NCI-H1417 treated with DMSO at 0.1 percent for 48 hours (cell line): ENCODE measurements at regions not wholly inside any gene's neighbourhood (a gene's known extent, or its start where the extent isn't known, plus 50 kb on each side); places are given as distances from the start of the nearest gene placed in this dataset.
"Not testable (repeated sequence)": the region's sequence is repeated elsewhere in the genome, so short reads cannot be mapped to it uniquely, and the experiment has no call there.

Source experiments
- DNase-seq: peaks from one replicate; lab custom pipeline; 2025; lab: John Stamatoyannopoulos, UW

GRCh38 chr14:106662936-106663550, 1136.7 kb downstream of the TMEM121 start:
- DNase-seq = no peak

DNA sequence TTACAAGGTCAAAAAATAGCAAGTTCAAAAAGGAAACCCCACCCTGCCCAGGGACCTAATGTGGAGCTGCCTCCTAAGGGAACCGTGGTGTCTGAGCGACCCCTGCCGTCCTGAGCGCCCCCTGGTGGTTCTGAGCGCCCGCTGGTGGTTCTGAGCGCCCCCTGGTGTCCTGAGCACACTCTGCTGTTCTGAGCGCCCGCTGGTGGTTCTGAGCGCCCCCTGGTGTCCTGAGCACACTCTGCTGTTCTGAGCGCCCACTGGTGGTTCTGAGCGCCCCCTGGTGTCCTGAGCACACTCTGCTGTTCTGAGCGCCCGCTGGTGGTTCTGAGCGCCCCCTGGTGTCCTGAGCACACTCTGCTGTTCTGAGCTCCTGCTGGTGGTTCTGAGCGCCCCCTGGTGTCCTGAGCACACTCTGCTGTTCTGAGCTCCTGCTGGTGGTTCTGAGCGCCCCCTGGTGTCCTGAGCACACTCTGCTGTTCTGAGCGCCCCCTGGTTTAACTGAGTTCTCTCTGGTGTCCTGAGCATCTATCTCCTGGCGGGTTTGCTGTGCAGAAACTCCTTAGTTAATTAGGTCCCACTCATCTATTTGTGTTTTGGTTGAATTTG, 1137.5 kb downstream of the TMEM121 start:
- DNase-seq = not testable (repeated sequence)

- no peak for DNase-seq
Observed at GRCh38 chr14:106665814-106666213, 1139.4 kb downstream of the TMEM121 start.

DNA sequence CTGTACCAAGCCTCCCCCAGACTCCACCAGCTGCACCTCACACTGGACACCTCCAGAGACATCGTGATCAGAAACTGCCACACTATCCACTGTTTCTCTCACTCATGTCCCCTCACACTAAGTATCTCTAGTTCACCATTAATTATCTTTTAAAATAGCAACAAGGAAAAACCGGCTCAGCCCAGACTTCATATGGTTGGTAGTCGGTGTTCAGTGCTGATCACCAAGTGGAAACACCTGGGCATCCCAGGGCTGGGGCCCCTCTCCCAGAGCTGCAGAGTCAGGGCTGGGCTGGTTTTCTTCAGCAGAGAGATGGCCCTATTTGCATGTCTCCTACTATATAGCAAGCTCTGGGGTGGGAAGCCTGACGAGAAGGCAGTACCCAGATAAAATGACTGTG, 1140.0 kb downstream of the TMEM121 start:
- DNase-seq = no peak

DNA sequence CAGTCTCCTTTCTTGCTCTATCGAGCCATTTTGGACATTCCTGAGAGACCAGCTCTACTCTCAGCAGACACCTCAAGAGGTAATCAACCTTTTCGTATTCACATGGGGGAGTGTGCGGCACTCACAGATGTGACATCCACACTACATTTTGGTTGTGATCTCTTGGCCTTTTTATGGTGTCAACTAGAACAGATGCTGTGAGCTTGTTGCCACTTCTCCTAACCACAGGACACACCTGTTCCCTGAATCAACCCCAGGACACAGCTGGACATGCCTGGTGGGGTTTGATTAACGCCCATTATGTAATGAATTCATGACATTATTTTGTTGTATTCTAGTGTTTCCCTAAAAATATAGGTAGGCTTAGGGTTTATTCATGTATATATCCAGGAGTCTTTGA, 1143.6 kb downstream of the TMEM121 start:
- no peak for DNase-seq

DNA sequence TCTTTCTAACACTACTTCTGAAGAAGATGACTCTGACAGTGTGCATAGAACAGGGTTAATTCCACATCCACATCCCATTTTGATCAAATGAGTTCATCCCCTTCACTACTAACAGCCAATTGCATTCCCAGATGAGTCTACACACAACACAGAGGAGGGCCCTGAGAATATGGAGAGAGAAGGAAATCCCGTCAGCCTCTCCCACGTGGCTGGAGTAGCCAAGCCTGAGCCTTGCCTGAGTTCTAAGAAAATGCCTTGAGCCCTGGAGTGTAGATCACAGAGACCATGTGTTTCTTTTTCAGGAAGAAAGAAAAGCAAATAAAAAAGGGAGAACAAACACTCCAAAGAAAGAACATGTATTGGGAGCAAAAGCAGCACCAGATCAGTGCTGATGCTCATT, 1147.7 kb downstream of the TMEM121 start:
- not testable (repeated sequence) for DNase-seq

DNA sequence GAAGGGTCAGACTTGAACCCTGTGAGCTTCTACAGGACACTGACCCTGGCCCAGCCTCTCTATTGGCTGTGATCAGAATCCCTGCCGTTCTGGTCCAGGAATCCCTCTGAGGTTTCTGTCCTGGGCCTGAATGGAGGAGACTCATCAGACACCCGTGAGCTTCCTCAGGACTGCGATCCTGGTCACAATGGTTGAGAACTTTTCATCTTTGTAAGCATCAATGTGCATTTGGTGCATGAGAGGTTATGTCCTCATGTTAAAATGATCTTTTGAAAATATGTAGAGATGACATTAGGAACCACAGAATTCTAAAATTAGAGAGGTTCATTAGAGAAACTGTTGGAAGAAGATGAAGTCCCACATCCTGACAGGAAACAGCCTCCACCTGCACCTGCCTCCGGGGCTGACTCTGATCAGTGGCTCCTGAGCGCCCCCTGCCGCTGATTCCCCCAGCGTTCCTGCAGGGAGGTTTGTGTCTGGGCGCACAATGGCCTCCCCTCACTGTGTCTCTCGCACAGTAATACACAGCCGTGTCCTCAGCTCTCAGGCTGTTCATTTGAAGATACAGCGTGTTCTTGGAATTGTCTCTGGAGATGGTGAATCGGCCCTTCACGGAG, 1148.2 kb downstream of the TMEM121 start:
- DNase-seq = not testable (repeated sequence)

- DNase-seq = not testable (repeated sequence)
Observed at GRCh38 chr14:106675716-106676115, 1149.3 kb downstream of the TMEM121 start.

- no peak for DNase-seq
Observed at GRCh38 chr14:106679776-106680175, 1153.4 kb downstream of the TMEM121 start.

GRCh38 chr14:106681161-106681560, 1154.8 kb downstream of the TMEM121 start:
- no peak for DNase-seq

GRCh38 chr14:106681568-106681967, 1155.2 kb downstream of the TMEM121 start:
- no peak for DNase-seq

DNA sequence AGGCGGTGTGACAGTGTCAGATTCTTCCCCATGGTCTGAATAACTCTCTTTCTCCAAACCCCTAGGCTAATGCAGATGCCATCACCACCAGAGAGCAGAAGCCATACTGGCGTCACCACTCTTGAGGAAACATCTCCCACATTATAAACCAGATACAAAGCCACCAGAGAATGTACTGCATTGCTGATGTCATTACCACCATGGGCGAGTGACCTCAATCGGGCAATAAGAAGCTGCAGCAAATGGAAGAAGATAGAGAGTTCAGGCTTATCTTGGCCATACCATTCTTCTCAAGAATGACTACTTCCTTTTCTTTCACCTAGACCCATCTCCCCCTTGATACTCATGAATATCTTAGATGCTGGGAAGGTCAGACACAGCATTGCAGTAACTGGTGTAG, 1157.2 kb downstream of the TMEM121 start:
- no peak for DNase-seq

DNA sequence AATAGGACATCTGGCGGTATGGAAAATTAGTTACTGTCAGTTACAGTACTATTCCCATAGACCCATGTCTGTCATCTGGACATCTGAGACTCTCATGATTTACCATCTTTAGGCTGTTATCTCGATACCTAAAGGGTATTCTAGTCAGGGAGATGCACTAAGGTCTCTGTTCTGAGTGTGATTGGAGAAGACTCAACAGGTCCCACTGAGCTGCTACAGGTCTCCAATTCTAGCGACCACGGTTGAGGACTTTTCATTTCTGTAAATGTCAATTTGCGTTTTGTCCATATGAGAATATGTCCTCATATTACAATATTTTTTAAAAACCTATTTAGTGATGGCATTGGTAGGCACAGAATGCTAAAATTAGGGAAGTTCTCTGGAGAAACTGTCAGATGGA, 1160.2 kb downstream of the TMEM121 start:
- DNase-seq = no peak

DNA sequence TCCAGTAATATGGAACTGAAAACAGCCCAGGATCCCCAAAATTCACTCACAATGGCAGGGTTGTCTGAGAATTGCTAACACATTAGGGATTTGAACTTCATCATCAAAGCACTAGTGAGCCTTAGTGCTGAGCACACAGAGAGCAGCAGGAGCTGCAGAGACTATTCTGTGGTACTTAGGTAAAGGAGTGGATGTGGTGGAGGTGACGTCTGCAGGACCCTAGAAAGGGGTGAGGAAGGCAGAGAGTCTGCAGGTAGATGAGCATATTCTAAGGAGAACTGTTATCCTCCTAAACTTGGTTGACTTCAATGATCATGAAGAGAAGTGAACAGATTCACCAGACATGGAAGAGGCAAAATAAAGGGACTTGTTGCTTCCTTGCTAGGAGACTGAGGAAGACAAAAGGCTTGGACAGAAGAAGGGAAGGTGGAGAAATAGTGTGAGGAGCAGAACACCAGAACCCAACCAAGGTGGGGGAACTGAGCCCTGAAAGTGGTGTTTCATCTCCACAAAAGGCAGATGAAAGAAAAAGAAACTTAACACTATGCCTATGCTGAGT, 1164.0 kb downstream of the TMEM121 start:
- no peak for DNase-seq

DNA sequence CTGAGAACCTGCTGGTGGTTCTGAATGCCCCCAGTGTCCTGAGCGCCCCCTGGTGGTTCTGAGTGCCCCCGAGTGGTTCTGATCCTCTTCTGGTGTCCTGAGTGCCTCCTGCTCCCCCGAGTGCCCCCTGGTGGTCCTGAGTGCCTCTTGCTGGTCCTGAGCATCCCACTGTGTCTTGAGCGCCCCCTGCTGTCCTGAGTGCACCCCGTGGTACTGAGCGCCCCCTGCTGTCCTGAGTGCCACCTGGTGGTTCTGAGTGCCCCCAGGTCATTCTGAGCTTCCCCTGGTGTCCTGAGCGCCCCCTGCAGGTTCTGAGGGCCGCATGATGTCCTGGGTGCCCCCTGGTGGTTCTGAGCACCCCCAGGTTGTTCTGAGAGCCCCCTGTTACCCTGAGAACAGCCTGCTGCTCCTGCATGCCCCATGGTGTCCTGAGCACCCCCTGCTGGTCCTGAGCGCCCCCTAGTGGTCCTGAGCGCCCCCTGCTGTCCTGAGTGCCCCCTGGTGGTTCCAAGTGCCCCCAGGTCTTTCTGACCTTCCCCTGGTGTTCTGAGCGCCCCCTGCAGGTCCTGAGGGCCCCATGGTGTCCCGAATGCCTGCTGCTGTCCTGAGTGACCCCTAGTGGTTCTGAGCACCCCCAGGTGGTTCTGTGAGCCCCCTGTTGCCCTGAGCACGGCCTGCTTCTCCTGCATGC, 1165.4 kb downstream of the TMEM121 start:
- no peak for DNase-seq

DNA sequence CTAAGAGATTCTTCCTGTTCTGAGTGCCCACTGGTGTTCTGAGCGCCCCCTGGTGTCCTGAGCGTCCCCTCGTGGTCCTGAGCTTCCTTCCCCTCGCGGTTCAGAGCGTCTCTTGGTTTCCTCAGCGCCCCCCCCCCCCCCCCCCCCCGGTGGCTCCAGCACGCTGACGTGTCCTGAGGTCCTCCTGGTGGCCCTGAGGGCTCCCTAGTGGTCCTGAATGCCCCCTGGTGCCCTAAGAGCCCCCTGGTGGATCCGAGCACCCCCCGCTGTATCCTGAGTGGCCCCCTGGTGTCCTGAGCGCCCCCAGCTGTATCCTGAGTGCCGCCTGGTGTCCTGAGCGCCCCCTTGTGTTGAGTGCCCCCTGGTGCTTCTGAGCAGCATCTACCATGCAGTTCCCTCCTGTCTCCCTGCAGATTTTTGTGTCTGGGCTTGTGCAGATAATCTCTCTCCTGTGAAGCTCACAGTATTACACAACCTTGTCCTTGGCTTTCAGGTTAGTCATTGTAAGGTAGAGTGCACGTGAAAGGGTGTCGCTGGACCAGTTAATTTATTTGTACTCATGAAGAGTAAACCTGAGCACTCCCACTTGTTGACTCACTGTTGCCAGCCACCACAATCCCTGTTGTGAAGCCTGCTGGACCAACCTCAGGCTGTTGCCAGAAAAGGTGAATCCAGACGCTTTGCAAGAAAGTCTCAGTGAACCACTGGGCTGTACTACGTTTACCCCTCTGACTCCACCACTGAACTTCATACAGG, 1168.4 kb downstream of the TMEM121 start:
- no peak for DNase-seq

- DNase-seq = not testable (repeated sequence)
Observed at GRCh38 chr14:106698620-106699267, 1172.4 kb downstream of the TMEM121 start.

- not testable (repeated sequence) for DNase-seq
Observed at GRCh38 chr14:106703651-106704050, 1177.3 kb downstream of the TMEM121 start.

- not testable (repeated sequence) for DNase-seq
Observed at GRCh38 chr14:106706488-106706887, 1180.1 kb downstream of the TMEM121 start.

GRCh38 chr14:106710187-106710586, 1183.8 kb downstream of the TMEM121 start:
- DNase-seq = not testable (repeated sequence)

- not testable (repeated sequence) for DNase-seq
Observed at GRCh38 chr14:106712513-106712912, 1186.1 kb downstream of the TMEM121 start.
